BE2C (cell line): ENCODE measurements at regions not wholly inside any gene's neighbourhood (a gene's known extent, or its start where the extent isn't known, plus 50 kb on each side); places are given as distances from the start of the nearest gene placed in this dataset.
"Not testable (repeated sequence)": the region's sequence is repeated elsewhere in the genome, so short reads cannot be mapped to it uniquely, and the experiment has no call there.

Source experiments
- DNase-seq: peaks from one replicate; pipeline ENCODE4 v3.0.0-alpha.2; 2020
- H3K27me3 ChIP-seq: fragments of 250-450 bp; sonication (Bioruptor Pico); 2 replicates; pipeline ENCODE4 v1.5.1; 2020; ENCODE audit warnings: mild to moderate bottlenecking
- H3K36me3 ChIP-seq: fragments of 250-450 bp; sonication (Bioruptor Pico); 2 replicates; pipeline ENCODE4 v1.5.1; 2020; ENCODE audit warnings: mild to moderate bottlenecking
- H3K4me1 ChIP-seq: fragments of 250-450 bp; sonication (Bioruptor Pico); 2 replicates; pipeline ENCODE4 v1.5.1; 2020
- H3K4me3 ChIP-seq: 2 replicates; pipeline ENCODE4 v1.5.1; 2011; ENCODE audit warnings: low read depth, low read length
- H3K9me3 ChIP-seq: fragments of 250-450 bp; sonication (Bioruptor Pico); 2 replicates; pipeline ENCODE4 v1.5.1; 2020
- TF ChIP-seq, protein P1 (sequence below): IDR thresholded peaks from 2 replicates; pipeline ENCODE4 v1.5.1; 2012; ENCODE audit warnings: mild to moderate bottlenecking, low read depth, low read length

GRCh38 chr2:188787658-188788240 lies 186.4 kb upstream of the COL3A1 start:
- Histone ChIP-seq H3K36me3 (no peaks in the 10 kb centered on the region), H3K4me3 (no peak overlapping the region; the same call in 1 of the 2 replicates), H3K4me1 (no peaks in the 10 kb centered on the region), H3K27me3 (no peaks in the 10 kb centered on the region), H3K9me3 (no peaks in the 10 kb centered on the region)
- TF ChIP-seq, protein P1, sequence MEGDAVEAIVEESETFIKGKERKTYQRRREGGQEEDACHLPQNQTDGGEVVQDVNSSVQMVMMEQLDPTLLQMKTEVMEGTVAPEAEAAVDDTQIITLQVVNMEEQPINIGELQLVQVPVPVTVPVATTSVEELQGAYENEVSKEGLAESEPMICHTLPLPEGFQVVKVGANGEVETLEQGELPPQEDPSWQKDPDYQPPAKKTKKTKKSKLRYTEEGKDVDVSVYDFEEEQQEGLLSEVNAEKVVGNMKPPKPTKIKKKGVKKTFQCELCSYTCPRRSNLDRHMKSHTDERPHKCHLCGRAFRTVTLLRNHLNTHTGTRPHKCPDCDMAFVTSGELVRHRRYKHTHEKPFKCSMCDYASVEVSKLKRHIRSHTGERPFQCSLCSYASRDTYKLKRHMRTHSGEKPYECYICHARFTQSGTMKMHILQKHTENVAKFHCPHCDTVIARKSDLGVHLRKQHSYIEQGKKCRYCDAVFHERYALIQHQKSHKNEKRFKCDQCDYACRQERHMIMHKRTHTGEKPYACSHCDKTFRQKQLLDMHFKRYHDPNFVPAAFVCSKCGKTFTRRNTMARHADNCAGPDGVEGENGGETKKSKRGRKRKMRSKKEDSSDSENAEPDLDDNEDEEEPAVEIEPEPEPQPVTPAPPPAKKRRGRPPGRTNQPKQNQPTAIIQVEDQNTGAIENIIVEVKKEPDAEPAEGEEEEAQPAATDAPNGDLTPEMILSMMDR: no peak
- no peak for DNase-seq

DNA sequence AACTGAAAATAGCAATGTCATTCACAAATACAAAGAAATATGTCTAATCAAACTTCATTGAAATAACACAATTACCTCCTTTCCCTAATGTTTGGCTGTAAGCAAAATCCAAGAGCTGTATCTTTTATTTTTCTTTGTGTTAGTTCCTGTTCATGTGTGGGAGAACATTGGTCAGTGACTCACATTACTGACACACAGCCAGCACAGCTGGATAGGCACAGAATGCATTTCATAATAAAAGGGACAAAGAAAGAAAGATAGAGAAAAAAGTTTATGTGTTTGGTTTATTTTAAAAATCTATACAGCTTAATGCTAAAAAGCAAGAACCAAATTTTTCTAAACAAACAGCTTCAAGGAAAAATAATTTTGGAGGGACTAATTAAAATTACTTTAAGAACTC lies 185.6 kb upstream of the COL3A1 start:
- TF ChIP-seq, protein P1: no peak
- H3K4me1 ChIP-seq: no peaks in the 10 kb centered on the region
- DNase-seq: no peak

GRCh38 chr2:188789951-188790350 lies 184.2 kb upstream of the COL3A1 start:
- no peaks in the 10 kb centered on the region for H3K4me1 ChIP-seq
- H3K27me3 ChIP-seq: no peaks in the 10 kb centered on the region
- H3K4me3 ChIP-seq: no peak overlapping the region
- TF ChIP-seq, protein P1: no peak
- no peaks in the 10 kb centered on the region for H3K36me3 ChIP-seq
- no peak for DNase-seq
- no peaks in the 10 kb centered on the region for H3K9me3 ChIP-seq

More for the DNA sequence above, 185.6 kb upstream of the COL3A1 start:
- no peaks in the 10 kb centered on the region for H3K36me3 ChIP-seq
- no peak overlapping the region for H3K4me3 ChIP-seq
- no peaks in the 10 kb centered on the region for H3K27me3 ChIP-seq
- H3K9me3 ChIP-seq: no peaks in the 10 kb centered on the region

GRCh38 chr2:188794453-188794852 lies 179.7 kb upstream of the COL3A1 start:
- not testable (repeated sequence) for H3K27me3 ChIP-seq, H3K36me3 ChIP-seq, DNase-seq, H3K9me3 ChIP-seq, H3K4me3 ChIP-seq, H3K4me1 ChIP-seq

DNA sequence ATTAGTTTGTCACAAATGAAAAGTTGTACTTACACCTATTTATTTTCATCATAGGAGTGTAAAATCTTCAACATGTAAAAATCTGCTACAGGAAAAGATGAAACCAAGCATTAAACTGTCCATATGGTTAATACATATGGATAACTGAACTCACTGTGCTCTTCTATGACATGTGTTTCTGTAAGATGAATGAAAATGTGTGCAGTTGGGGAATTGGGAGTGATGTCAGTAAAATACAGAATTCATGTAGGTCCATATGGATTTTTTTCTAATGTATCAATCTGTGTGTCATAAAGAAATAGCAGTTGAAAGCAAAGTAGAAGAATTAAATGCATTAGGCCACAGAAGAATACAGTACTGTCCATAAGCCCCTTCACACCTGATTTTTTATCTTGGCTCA lies 178.4 kb upstream of the COL3A1 start:
- Histone ChIP-seq H3K4me3 (no peak overlapping the region), H3K4me1 (no peaks in the 10 kb centered on the region), H3K36me3 (no peaks in the 10 kb centered on the region), H3K27me3 (no peaks in the 10 kb centered on the region), H3K9me3 (no peaks in the 10 kb centered on the region)
- TF ChIP-seq, protein P1: no peak
- no peak for DNase-seq

- Histone ChIP-seq H3K4me3 (no peak overlapping the region), H3K27me3 (no peaks in the 10 kb centered on the region), H3K9me3 (no peaks in the 10 kb centered on the region), H3K4me1 (no peaks in the 10 kb centered on the region), H3K36me3 (no peaks in the 10 kb centered on the region)
- TF ChIP-seq, protein P1: no peak
- no peak for DNase-seq
Observed at GRCh38 chr2:188797371-188797770, 176.8 kb upstream of the COL3A1 start.

- DNase-seq: no peak
- Histone ChIP-seq H3K36me3 (no peaks in the 10 kb centered on the region), H3K4me1 (no peaks in the 10 kb centered on the region), H3K27me3 (no peaks in the 10 kb centered on the region), H3K4me3 (no peak overlapping the region), H3K9me3 (no peaks in the 10 kb centered on the region)
- TF ChIP-seq, protein P1: no peak
Observed at GRCh38 chr2:188798159-188798558, 176.0 kb upstream of the COL3A1 start.
